AG04450 (cell line): ENCODE measurements at regions not wholly inside any gene's neighbourhood (a gene's known extent, or its start where the extent isn't known, plus 50 kb on each side); places are given as distances from the start of the nearest gene placed in this dataset.

Source experiments
- CTCF ChIA-PET: fragments of 300-600, 350-600 bp; formaldehyde crosslinking; extraction: SDS; loops from one replicate; lab custom pipeline; 2022; ENCODE audit warnings: antibody characterized with exemption, inconsistent platforms; lab: Charles Lee
- POLR2A ChIA-PET: fragments of 350-600 bp; formaldehyde crosslinking; extraction: SDS; loops from one replicate; lab custom pipeline; 2021; ENCODE audit warnings: antibody characterized with exemption, inconsistent platforms; lab: Yijun Ruan, JAX
- DNase-seq: peaks from one replicate; pipeline ENCODE4 v3.0.0-alpha.2; 2011; ENCODE audit warnings: low read depth, low spot score
- H3K27ac ChIP-seq: one replicate; pipeline ENCODE4 v1.5.1; 2012; ENCODE audit warnings: low read depth, low read length, control low read depth
- H3K27me3 ChIP-seq: one replicate; pipeline ENCODE4 v1.6.0; 2012; ENCODE audit warnings: low read length; ENCODE audit not compliant: control insufficient read depth, insufficient read depth
- H3K4me3 ChIP-seq: 2 replicates; pipeline ENCODE4 v1.5.1; 2011; ENCODE audit warnings: mild to moderate bottlenecking, low read depth, low read length, control low read depth
- H3K9me3 ChIP-seq: 2 replicates; pipeline ENCODE4 v1.5.1; 2012; ENCODE audit warnings: low read length; ENCODE audit not compliant: control insufficient read depth, insufficient read depth
- TF ChIP-seq, protein P1 (sequence below): IDR thresholded peaks from 2 replicates; pipeline ENCODE4 v1.5.1; 2011; ENCODE audit warnings: low read depth, low read length, control low read depth, inconsistent platforms

DNA sequence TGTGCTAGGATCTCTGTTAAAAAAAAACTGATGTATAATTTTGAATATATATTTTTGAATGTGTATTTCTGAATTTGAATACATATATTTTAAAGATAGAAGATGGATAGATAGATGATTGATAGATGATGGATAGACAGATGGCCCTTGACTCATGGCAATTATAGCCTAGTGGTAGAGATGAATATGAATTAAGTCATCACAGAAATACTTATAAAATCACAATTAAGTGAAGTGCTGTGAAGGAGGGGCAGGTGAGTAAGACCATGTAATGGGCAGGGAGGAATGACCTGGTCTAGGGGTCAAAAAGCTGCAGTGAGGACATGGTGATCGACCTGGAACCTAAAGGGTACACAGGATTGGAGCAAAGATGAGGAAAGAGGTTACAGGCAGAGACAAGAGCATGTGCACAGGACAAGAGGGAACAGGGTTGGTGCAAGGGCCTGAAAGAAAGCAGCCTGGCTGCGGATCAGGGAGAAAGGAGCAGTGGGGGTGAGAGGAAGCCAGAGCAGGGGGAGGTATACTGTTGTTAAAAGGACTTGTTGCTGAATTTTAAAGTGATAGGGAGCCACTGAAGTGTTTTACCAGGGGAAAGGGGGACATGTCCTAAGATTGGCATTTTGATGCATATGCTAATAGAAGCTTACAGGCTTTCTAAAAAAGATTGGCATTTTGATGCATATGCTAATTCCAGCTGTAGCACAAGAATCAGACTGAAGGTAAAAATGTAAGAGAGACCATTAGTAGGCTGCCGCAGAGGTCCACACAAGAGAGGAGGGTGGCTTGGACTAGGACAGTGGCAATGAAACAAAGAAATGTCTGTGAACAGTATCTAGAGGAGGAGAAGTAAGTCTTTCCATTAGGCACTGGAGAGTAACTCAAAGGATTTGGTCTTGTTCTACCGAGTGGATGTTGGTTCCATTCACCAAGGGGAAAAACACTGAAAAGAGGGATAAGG lies 527.8 kb downstream of the AGTPBP1 start:
- no peak overlapping the region for H3K27ac ChIP-seq
- no peak overlapping the region for H3K4me3 ChIP-seq
- POLR2A ChIA-PET: no interaction called here
- no peaks in the 10 kb centered on the region for H3K27me3 ChIP-seq
- TF ChIP-seq, protein P1, sequence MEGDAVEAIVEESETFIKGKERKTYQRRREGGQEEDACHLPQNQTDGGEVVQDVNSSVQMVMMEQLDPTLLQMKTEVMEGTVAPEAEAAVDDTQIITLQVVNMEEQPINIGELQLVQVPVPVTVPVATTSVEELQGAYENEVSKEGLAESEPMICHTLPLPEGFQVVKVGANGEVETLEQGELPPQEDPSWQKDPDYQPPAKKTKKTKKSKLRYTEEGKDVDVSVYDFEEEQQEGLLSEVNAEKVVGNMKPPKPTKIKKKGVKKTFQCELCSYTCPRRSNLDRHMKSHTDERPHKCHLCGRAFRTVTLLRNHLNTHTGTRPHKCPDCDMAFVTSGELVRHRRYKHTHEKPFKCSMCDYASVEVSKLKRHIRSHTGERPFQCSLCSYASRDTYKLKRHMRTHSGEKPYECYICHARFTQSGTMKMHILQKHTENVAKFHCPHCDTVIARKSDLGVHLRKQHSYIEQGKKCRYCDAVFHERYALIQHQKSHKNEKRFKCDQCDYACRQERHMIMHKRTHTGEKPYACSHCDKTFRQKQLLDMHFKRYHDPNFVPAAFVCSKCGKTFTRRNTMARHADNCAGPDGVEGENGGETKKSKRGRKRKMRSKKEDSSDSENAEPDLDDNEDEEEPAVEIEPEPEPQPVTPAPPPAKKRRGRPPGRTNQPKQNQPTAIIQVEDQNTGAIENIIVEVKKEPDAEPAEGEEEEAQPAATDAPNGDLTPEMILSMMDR: no peak
- no peak for DNase-seq
- H3K9me3 ChIP-seq: peaks cover 9% of the 10 kb centered on the region
- CTCF ChIA-PET: no interaction called here

DNA sequence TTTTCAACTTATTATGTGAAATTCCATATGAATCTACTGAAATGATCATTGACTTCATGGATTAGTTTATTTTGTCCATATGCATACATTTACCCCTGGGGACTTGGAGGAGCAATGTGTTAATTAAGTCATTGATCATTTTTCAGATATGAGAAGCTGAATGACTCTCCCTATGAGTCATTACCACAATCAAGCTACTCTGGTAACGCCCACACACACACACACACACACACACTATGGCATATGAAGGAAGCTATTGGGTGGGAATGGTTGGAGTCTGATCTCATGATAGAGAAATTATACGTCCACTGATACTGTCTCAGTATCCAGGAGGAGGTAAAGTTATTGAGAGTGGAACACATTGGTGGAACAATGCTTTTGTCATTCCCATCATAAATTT lies 528.9 kb downstream of the AGTPBP1 start:
- H3K27ac ChIP-seq: no peak overlapping the region
- CTCF ChIA-PET: no interaction called here
- DNase-seq: no peak
- no peak overlapping the region for H3K4me3 ChIP-seq
- H3K27me3 ChIP-seq: no peaks in the 10 kb centered on the region
- peaks cover 13% of the 10 kb centered on the region; the same call in 1 of the 2 replicates for H3K9me3 ChIP-seq
- TF ChIP-seq, protein P1: no peak
- POLR2A ChIA-PET: no interaction called here

DNA sequence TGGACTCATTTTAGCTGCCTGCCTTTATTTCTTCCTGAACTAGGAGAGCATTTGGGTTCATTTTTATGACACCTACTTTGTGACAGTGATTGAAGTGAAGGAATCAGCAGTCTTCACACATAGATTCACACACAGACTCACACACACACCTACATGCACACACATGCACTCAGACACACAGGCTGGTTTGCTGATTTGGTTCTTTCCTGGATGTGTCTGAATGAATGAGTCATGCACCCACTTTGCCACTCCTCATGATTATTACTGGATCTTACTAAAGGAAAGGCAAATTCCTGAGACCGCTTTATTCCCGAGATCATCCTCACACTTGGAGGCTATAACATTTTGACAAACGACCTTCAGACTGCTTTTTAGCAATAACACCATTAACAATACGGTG lies 529.5 kb downstream of the AGTPBP1 start:
- Histone ChIP-seq H3K4me3 (no peak overlapping the region), H3K27ac (no peak overlapping the region), H3K27me3 (no peaks in the 10 kb centered on the region), H3K9me3 (peaks cover 19% of the 10 kb centered on the region; the same call in 1 of the 2 replicates)
- TF ChIP-seq, protein P1: no peak
- ChIA-PET CTCF (no interaction called here), POLR2A (no interaction called here)
- DNase-seq: no peak

DNA sequence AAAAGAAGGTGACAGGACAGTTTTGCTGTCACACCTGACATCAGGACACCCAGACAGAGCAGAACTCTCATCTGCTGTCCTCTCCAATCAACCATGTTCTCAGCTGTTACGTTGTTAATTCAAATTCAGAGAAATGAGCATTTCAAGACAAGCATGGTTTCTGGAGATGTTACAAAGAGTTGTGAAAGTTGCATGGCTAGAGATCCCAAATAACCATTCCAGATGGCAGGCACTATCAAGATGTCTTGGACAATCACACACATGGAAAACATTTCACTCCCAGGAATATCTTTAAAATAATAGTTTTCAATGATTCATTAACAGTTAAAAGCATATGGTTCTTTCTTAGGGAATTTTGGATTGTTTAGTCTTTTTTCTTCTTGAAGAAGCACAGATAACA lies 533.1 kb downstream of the AGTPBP1 start:
- DNase-seq: no peak

More for the DNA sequence above, 533.1 kb downstream of the AGTPBP1 start:
- TF ChIP-seq, protein P1: no peak
- H3K27me3 ChIP-seq: no peaks in the 10 kb centered on the region
- H3K27ac ChIP-seq: no peak overlapping the region
- H3K4me3 ChIP-seq: no peak overlapping the region
- peaks cover 26% of the 10 kb centered on the region for H3K9me3 ChIP-seq
- ChIA-PET CTCF (interaction anchor here (0.6 kb wide), 1 partner anchor 83 kb away, joined by 3 read pairs; no protein-coding TSS in a partner anchor), POLR2A (no interaction called here)
